ENCODE measurements at regions not wholly inside any gene's neighbourhood (a gene's known extent, or its start where the extent isn't known, plus 50 kb on each side); places are given as distances from the start of the nearest gene placed in this dataset.

DNA sequence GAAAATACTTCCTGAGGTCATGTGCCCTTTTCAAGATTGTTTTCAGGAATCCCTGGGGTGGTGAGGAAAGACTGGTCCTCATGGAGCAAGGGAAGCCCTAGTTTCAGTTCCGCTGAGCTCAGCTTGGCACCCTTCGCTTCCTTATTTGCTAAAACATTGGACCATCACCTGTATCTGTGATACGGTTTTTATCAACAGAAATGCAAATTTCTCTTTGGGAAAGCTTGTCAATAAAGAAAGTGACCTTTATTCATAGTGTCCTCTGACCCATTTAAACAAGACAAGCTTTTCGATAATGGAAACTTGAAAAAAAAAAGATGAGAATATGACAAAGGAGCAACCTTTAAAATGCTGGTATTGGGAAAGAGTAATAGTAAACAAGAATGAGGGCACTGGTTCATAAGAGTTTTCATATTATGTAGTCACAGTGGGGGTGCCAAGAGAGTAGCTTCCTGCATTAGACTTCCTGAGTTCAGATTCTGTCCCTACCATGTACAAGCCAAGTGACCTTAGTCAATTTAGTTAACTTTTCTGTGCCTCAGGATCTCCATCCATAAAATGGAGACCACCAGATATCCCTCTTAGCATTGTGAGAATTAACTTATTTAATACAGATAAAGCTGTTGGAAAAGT is 57.0 kb upstream of the RAI2 start:
- TF ChIP-seq, protein P1, sequence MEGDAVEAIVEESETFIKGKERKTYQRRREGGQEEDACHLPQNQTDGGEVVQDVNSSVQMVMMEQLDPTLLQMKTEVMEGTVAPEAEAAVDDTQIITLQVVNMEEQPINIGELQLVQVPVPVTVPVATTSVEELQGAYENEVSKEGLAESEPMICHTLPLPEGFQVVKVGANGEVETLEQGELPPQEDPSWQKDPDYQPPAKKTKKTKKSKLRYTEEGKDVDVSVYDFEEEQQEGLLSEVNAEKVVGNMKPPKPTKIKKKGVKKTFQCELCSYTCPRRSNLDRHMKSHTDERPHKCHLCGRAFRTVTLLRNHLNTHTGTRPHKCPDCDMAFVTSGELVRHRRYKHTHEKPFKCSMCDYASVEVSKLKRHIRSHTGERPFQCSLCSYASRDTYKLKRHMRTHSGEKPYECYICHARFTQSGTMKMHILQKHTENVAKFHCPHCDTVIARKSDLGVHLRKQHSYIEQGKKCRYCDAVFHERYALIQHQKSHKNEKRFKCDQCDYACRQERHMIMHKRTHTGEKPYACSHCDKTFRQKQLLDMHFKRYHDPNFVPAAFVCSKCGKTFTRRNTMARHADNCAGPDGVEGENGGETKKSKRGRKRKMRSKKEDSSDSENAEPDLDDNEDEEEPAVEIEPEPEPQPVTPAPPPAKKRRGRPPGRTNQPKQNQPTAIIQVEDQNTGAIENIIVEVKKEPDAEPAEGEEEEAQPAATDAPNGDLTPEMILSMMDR (IDR thresholded peaks at IDR 0.05) = no peak
- no peak for TF ChIP-seq ZFX (IDR thresholded peaks at IDR 0.05; ENCODE audit: borderline replicate concordance)

Measured in 22Rv1 (cell line).